HUES6 (cell line): ENCODE measurements at regions not wholly inside any gene's neighbourhood (a gene's known extent, or its start where the extent isn't known, plus 50 kb on each side); places are given as distances from the start of the nearest gene placed in this dataset.

Experiments
- H3K27ac ChIP-seq: 2 replicates; pipeline ENCODE4 v1.7.0; 2013; ENCODE audit warnings: low read depth, mild to moderate bottlenecking, low read length, inconsistent platforms
- H3K27me3 ChIP-seq: 2 replicates; pipeline ENCODE4 v1.6.1; 2013; ENCODE audit warnings: low read length; ENCODE audit not compliant: control insufficient read depth, insufficient read depth
- H3K36me3 ChIP-seq: 2 replicates; pipeline ENCODE4 v1.6.1; 2013; ENCODE audit warnings: low read length; ENCODE audit not compliant: control insufficient read depth, insufficient read depth
- H3K4me1 ChIP-seq: 2 replicates; pipeline ENCODE4 v1.6.1; 2013; ENCODE audit warnings: low read length; ENCODE audit not compliant: control insufficient read depth, insufficient read depth
- H3K4me3 ChIP-seq: 2 replicates; pipeline ENCODE4 v1.5.1; 2013; ENCODE audit warnings: low read depth, low read length
- H3K9ac ChIP-seq: one replicate; pipeline ENCODE4 v1.6.1; 2013; ENCODE audit warnings: mild to moderate bottlenecking, low read length
- H3K9me3 ChIP-seq: 2 replicates; pipeline ENCODE4 v1.6.1; 2013; ENCODE audit warnings: low read depth, low read length; ENCODE audit not compliant: control insufficient read depth, insufficient read depth

- Histone ChIP-seq H3K9ac (no peak overlapping the region), H3K9me3 (no peaks in the 10 kb centered on the region), H3K36me3 (no peaks in the 10 kb centered on the region), H3K4me3 (no peak overlapping the region), H3K4me1 (peaks cover 5% of the 10 kb centered on the region; the same call in 1 of the 2 replicates), H3K27me3 (no peaks in the 10 kb centered on the region), H3K27ac (no peak overlapping the region)
These were observed 105.6 kb upstream of the CCDC150 start for GRCh38 chr2:196533772-196534397.

GRCh38 chr2:196534495-196534894 is 105.0 kb upstream of the CCDC150 start:
- Histone ChIP-seq H3K9ac (no peak overlapping the region), H3K4me1 (peaks cover 5% of the 10 kb centered on the region; the same call in 1 of the 2 replicates), H3K36me3 (no peaks in the 10 kb centered on the region), H3K4me3 (no peak overlapping the region), H3K9me3 (no peaks in the 10 kb centered on the region), H3K27me3 (no peaks in the 10 kb centered on the region), H3K27ac (no peak overlapping the region)

- H3K9me3 ChIP-seq = no peaks in the 10 kb centered on the region
- H3K27me3 ChIP-seq = no peaks in the 10 kb centered on the region
- no peaks in the 10 kb centered on the region for H3K36me3 ChIP-seq
These were observed 104.5 kb upstream of the CCDC150 start for GRCh38 chr2:196535061-196535460.

GRCh38 chr2:196535742-196536141 is 103.8 kb upstream of the CCDC150 start:
- Histone ChIP-seq H3K9me3 (no peaks in the 10 kb centered on the region), H3K36me3 (no peaks in the 10 kb centered on the region), H3K27me3 (no peaks in the 10 kb centered on the region), H3K4me3 (no peak overlapping the region), H3K4me1 (peaks cover 5% of the 10 kb centered on the region; the same call in 1 of the 2 replicates), H3K9ac (no peak overlapping the region), H3K27ac (no peak overlapping the region)

More at GRCh38 chr2:196535061-196535460, 104.5 kb upstream of the CCDC150 start:
- no peak overlapping the region for H3K4me3 ChIP-seq
- H3K9ac ChIP-seq = no peak overlapping the region
- H3K4me1 ChIP-seq = peaks cover 5% of the 10 kb centered on the region; the same call in 1 of the 2 replicates
- H3K27ac ChIP-seq = no peak overlapping the region

GRCh38 chr2:196537311-196537710 is 102.2 kb upstream of the CCDC150 start:
- Histone ChIP-seq H3K9me3 (no peaks in the 10 kb centered on the region), H3K27me3 (no peaks in the 10 kb centered on the region), H3K36me3 (no peaks in the 10 kb centered on the region), H3K4me1 (peaks cover 5% of the 10 kb centered on the region; the same call in 1 of the 2 replicates), H3K9ac (no peak overlapping the region), H3K27ac (no peak overlapping the region), H3K4me3 (no peak overlapping the region)

- H3K27me3 ChIP-seq = no peaks in the 10 kb centered on the region
- no peaks in the 10 kb centered on the region for H3K9me3 ChIP-seq
- no peak overlapping the region for H3K27ac ChIP-seq
- no peaks in the 10 kb centered on the region for H3K36me3 ChIP-seq
- H3K4me1 ChIP-seq = peaks cover 5% of the 10 kb centered on the region; the same call in 1 of the 2 replicates
- no peak overlapping the region for H3K9ac ChIP-seq
- H3K4me3 ChIP-seq = no peak overlapping the region
These were observed 101.3 kb upstream of the CCDC150 start for GRCh38 chr2:196538189-196538588.

- peaks cover 5% of the 10 kb centered on the region; the same call in 1 of the 2 replicates for H3K4me1 ChIP-seq
- H3K4me3 ChIP-seq = no peak overlapping the region
- no peak overlapping the region for H3K9ac ChIP-seq
- H3K9me3 ChIP-seq = no peaks in the 10 kb centered on the region
- H3K27ac ChIP-seq = no peak overlapping the region
- no peaks in the 10 kb centered on the region for H3K27me3 ChIP-seq
- no peaks in the 10 kb centered on the region for H3K36me3 ChIP-seq
These were observed 100.9 kb upstream of the CCDC150 start for GRCh38 chr2:196538646-196539045.

GRCh38 chr2:196544906-196545433 is 94.5 kb upstream of the CCDC150 start:
- H3K36me3 ChIP-seq = no peaks in the 10 kb centered on the region
- H3K27ac ChIP-seq = no peak overlapping the region
- H3K4me1 ChIP-seq = no peaks in the 10 kb centered on the region; the same call in 1 of the 2 replicates
- H3K9ac ChIP-seq = no peak overlapping the region
- H3K9me3 ChIP-seq = peaks cover 5% of the 10 kb centered on the region; the same call in 1 of the 2 replicates
- H3K4me3 ChIP-seq = no peak overlapping the region
- no peaks in the 10 kb centered on the region for H3K27me3 ChIP-seq

- no peak overlapping the region for H3K27ac ChIP-seq
- peaks cover 5% of the 10 kb centered on the region; the same call in 1 of the 2 replicates for H3K9me3 ChIP-seq
- no peaks in the 10 kb centered on the region; the same call in none of the 2 replicates for H3K4me1 ChIP-seq
- no peaks in the 10 kb centered on the region for H3K36me3 ChIP-seq
- no peak overlapping the region for H3K4me3 ChIP-seq
- H3K27me3 ChIP-seq = no peaks in the 10 kb centered on the region
- H3K9ac ChIP-seq = no peak overlapping the region
These were observed 93.2 kb upstream of the CCDC150 start for GRCh38 chr2:196546151-196546919.

- Histone ChIP-seq H3K27me3 (no peaks in the 10 kb centered on the region), H3K4me1 (no peaks in the 10 kb centered on the region; the same call in none of the 2 replicates), H3K9ac (no peak overlapping the region), H3K27ac (no peak overlapping the region), H3K4me3 (no peak overlapping the region), H3K9me3 (peaks cover 5% of the 10 kb centered on the region; the same call in 1 of the 2 replicates), H3K36me3 (no peaks in the 10 kb centered on the region)
These were observed 90.5 kb upstream of the CCDC150 start for GRCh38 chr2:196549052-196549451.

- Histone ChIP-seq H3K36me3 (no peaks in the 10 kb centered on the region), H3K4me3 (no peak overlapping the region), H3K9me3 (peaks cover 5% of the 10 kb centered on the region; the same call in 1 of the 2 replicates), H3K27ac (no peak overlapping the region), H3K27me3 (no peaks in the 10 kb centered on the region), H3K4me1 (no peaks in the 10 kb centered on the region; the same call in 1 of the 2 replicates), H3K9ac (no peak overlapping the region)
These were observed 88.5 kb upstream of the CCDC150 start for GRCh38 chr2:196551014-196551413.
